ENCODE measurements at regions not wholly inside any gene's neighbourhood (a gene's known extent, or its start where the extent isn't known, plus 50 kb on each side); places are given as distances from the start of the nearest gene placed in this dataset.

- Mint-ChIP-seq H3K4me1 (peaks cover 46% of the 10 kb centered on the region), H3K36me3 (ENCODE audit: low read depth) (no peaks in the 10 kb centered on the region), H3K9me3 (no peaks in the 10 kb centered on the region), H3K27me3 (ENCODE audit: low read depth) (no peaks in the 10 kb centered on the region), H3K4me3 (no peak overlapping the region), H3K27ac (peak overlapping the region in 2 of 3 experiments; percentile 19 to 24)
- TF ChIP-seq, protein P1, sequence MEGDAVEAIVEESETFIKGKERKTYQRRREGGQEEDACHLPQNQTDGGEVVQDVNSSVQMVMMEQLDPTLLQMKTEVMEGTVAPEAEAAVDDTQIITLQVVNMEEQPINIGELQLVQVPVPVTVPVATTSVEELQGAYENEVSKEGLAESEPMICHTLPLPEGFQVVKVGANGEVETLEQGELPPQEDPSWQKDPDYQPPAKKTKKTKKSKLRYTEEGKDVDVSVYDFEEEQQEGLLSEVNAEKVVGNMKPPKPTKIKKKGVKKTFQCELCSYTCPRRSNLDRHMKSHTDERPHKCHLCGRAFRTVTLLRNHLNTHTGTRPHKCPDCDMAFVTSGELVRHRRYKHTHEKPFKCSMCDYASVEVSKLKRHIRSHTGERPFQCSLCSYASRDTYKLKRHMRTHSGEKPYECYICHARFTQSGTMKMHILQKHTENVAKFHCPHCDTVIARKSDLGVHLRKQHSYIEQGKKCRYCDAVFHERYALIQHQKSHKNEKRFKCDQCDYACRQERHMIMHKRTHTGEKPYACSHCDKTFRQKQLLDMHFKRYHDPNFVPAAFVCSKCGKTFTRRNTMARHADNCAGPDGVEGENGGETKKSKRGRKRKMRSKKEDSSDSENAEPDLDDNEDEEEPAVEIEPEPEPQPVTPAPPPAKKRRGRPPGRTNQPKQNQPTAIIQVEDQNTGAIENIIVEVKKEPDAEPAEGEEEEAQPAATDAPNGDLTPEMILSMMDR (IDR thresholded peaks at IDR 0.05; ENCODE audit: unreplicated experiment in 3 of 3) = no peak
Observed at GRCh38 chr4:4613126-4613465, 71.2 kb upstream of the STX18 start.

- Mint-ChIP-seq H3K27me3 (ENCODE audit: low read depth) (no peaks in the 10 kb centered on the region), H3K9me3 (no peaks in the 10 kb centered on the region), H3K27ac (peak overlapping the region in 2 of 3 experiments; percentile 12 to 43), H3K4me3 (no peak overlapping the region), H3K4me1 (peaks cover 38% of the 10 kb centered on the region), H3K36me3 (ENCODE audit: low read depth) (no peaks in the 10 kb centered on the region)
- TF ChIP-seq, protein P1 (IDR thresholded peaks at IDR 0.05; ENCODE audit: unreplicated experiment in 3 of 3) = no peak
Observed at GRCh38 chr4:4610672-4611071, 68.8 kb upstream of the STX18 start.

DNA sequence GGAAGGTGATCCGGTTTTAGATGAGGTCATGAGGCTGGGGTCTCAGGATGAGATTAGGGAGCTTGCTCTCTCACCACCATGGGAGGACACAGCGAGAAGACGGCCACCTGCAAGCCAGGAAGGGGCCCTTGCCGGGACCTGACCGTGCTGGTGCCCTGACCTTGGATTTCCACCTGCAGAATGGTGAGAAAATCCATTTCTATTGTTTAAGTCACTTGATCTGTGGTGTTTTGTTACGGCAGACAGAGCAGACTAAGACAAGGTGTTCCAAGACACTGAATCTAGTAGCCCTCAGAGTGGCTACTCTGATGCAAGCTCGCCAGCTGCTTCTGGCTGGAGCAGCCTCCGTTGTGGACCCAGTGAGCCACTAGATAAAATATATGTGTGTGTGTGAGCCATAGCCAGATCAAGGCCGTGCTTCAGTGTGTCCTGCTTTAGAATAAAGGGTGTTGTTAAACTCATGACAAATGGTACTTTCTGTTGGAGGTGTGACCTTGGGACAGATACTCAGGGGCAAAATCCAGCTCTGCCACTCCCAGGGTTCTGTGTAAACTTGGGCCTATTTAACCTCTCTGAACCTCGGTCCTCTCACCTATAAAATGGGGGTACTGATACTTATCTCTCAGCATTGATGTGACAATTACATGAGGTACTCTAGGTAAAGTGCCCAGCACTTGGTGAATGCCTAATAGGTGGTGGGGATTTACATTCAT lies 67.9 kb upstream of the STX18 start:
- Mint-ChIP-seq H3K27ac (no peak overlapping the region), H3K36me3 (ENCODE audit: low read depth) (no peaks in the 10 kb centered on the region), H3K27me3 (ENCODE audit: low read depth) (no peaks in the 10 kb centered on the region), H3K4me3 (no peak overlapping the region), H3K9me3 (no peaks in the 10 kb centered on the region), H3K4me1 (peaks cover 32% of the 10 kb centered on the region)
- TF ChIP-seq, protein P1 (IDR thresholded peaks at IDR 0.05; ENCODE audit: unreplicated experiment in 3 of 3) = no peak

- Mint-ChIP-seq H3K4me1 (peaks cover 26% of the 10 kb centered on the region), H3K9me3 (no peaks in the 10 kb centered on the region), H3K27ac (peak overlapping the region; percentile 12 to 67 (median 48)), H3K27me3 (ENCODE audit: low read depth) (no peaks in the 10 kb centered on the region), H3K4me3 (no peak overlapping the region), H3K36me3 (ENCODE audit: low read depth) (peaks cover 4% of the 10 kb centered on the region)
- TF ChIP-seq, protein P1 (IDR thresholded peaks at IDR 0.05; ENCODE audit: unreplicated experiment in 3 of 3) = no peak
Observed at GRCh38 chr4:4608214-4608537, 66.3 kb upstream of the STX18 start.

- no peaks in the 10 kb centered on the region for H3K9me3 Mint-ChIP-seq
- H3K4me3 Mint-ChIP-seq = no peak overlapping the region
- no peaks in the 10 kb centered on the region for H3K27me3 Mint-ChIP-seq (ENCODE audit: low read depth)
- TF ChIP-seq, protein P1 (IDR thresholded peaks at IDR 0.05; ENCODE audit: unreplicated experiment in 3 of 3) = no peak
- peak overlapping the region; percentile 12 to 67 (median 48) for H3K27ac Mint-ChIP-seq
- H3K36me3 Mint-ChIP-seq (ENCODE audit: low read depth) = peaks cover 5% of the 10 kb centered on the region
- peaks cover 27% of the 10 kb centered on the region for H3K4me1 Mint-ChIP-seq
Observed at GRCh38 chr4:4607336-4608213, 65.7 kb upstream of the STX18 start.

Data from nephron (organoid).